GM23338 (cell line): ENCODE measurements at regions not wholly inside any gene's neighbourhood (a gene's known extent, or its start where the extent isn't known, plus 50 kb on each side); places are given as distances from the start of the nearest gene placed in this dataset.
A peak's percentile ranks its signal among the peaks of the same experiment; 100 is the strongest.

ENCODE experiments used
- ATAC-seq: fragments of 200-7000 bp; cut with Tn5 transposase; 3 replicates; pipeline ENCODE4 v1.9.1; 2020
- DNase-seq: peaks from one replicate; pipeline ENCODE4 v3.0.0-alpha.2; 2015; ENCODE audit warnings: low spot score
- H2AFZ ChIP-seq: fragments of 200-600 bp; sonication (generic); 2 replicates; pipeline ENCODE4 v1.8.0; 2016; ENCODE audit warnings: antibody characterized with exemption, mild to moderate bottlenecking, moderate library complexity
- H3F3A ChIP-seq: fragments of 200-600 bp; sonication (generic); replicated peaks from 2 replicates; pipeline ENCODE4 v1.8.0; 2017; ENCODE audit warnings: antibody characterized with exemption, mixed run types, low read depth
- H3K27ac ChIP-seq: fragments of 200-600 bp; sonication (generic); 2 replicates; pipeline ENCODE4 v1.6.1; 2016; ENCODE audit warnings: low read depth
- H3K27me3 ChIP-seq: fragments of 200-600 bp; sonication (generic); 2 replicates; pipeline ENCODE4 v1.8.0; 2016; ENCODE audit warnings: mild to moderate bottlenecking, mixed run types, moderate library complexity; ENCODE audit not compliant: insufficient read depth
- H3K36me3 ChIP-seq: fragments of 200-600 bp; sonication (generic); 2 replicates; pipeline ENCODE4 v1.8.0; 2016; ENCODE audit warnings: mild to moderate bottlenecking; ENCODE audit not compliant: insufficient read depth
- H3K4me1 ChIP-seq: fragments of 200-600 bp; sonication (generic); 2 replicates; pipeline ENCODE4 v1.8.0; 2016; ENCODE audit warnings: mild to moderate bottlenecking, moderate library complexity; ENCODE audit not compliant: insufficient read depth
- H3K4me2 ChIP-seq: fragments of 200-600 bp; sonication (generic); 2 replicates; pipeline ENCODE4 v1.7.1; 2017; ENCODE audit warnings: mixed run types
- H3K4me3 ChIP-seq: fragments of 200-600 bp; sonication (generic); 2 replicates; pipeline ENCODE4 v1.6.1; 2016; ENCODE audit warnings: mixed run types
- H3K79me2 ChIP-seq: fragments of 200-600 bp; sonication (generic); replicated peaks from 2 replicates; pipeline ENCODE4 v1.8.0; 2017; ENCODE audit warnings: mild to moderate bottlenecking; ENCODE audit not compliant: insufficient read depth
- H3K9me2 ChIP-seq: fragments of 200-600 bp; sonication (generic); 2 replicates; pipeline ENCODE4 v1.8.0; 2017; ENCODE audit not compliant: insufficient read depth
- H4K20me1 ChIP-seq: fragments of 200-600 bp; sonication (generic); replicated peaks from 2 replicates; pipeline ENCODE4 v1.8.0; 2017; ENCODE audit warnings: mild to moderate bottlenecking; ENCODE audit not compliant: insufficient read depth
- H3K27ac Mint-ChIP-seq: 2 replicates; pipeline ENCODE4 v1.8.0; 2020; ENCODE audit warnings: inconsistent platforms, mild to moderate bottlenecking, moderate library complexity, mixed read lengths
- H3K27me3 Mint-ChIP-seq: 3 replicates; pipeline ENCODE4 v1.8.0; 2022; ENCODE audit warnings: low read depth, mild to moderate bottlenecking, moderate library complexity, mixed read lengths, inconsistent platforms; ENCODE audit not compliant: insufficient read depth, poor library complexity
- H3K36me3 Mint-ChIP-seq: 3 replicates; pipeline ENCODE4 v1.8.0; 2021; ENCODE audit warnings: low read depth, mild to moderate bottlenecking, inconsistent platforms, moderate library complexity, mixed read lengths
- H3K4me1 Mint-ChIP-seq: 3 replicates; pipeline ENCODE4 v1.8.0; 2020; ENCODE audit warnings: mild to moderate bottlenecking, inconsistent platforms, mixed read lengths
- H3K4me3 Mint-ChIP-seq: 3 replicates; pipeline ENCODE4 v1.8.0; 2021; ENCODE audit warnings: moderate library complexity, mild to moderate bottlenecking, inconsistent platforms, mixed read lengths
- H3K9me3 Mint-ChIP-seq: 3 replicates; pipeline ENCODE4 v1.8.0; 2020; ENCODE audit warnings: moderate library complexity, mild to moderate bottlenecking, inconsistent platforms, mixed read lengths
- CREB1 ChIP-seq: fragments of 250-450 bp; sonication (Bioruptor Pico); IDR thresholded peaks from 2 replicates; pipeline ENCODE4 v1.5.0; 2020; ENCODE audit warnings: low read depth, mild to moderate bottlenecking, moderate library complexity
- EZH2 ChIP-seq: fragments of 200-600 bp; sonication (generic); IDR thresholded peaks from one replicate; pipeline ENCODE4 v1.8.0; 2017; ENCODE audit warnings: antibody characterized with exemption, mild to moderate bottlenecking, low read depth; ENCODE audit not compliant: unreplicated experiment
- EZH2phosphoT487 ChIP-seq: fragments of 200-600 bp; sonication (generic); IDR thresholded peaks from one replicate; pipeline ENCODE4 v1.8.1; 2018; ENCODE audit warnings: antibody characterized with exemption; ENCODE audit not compliant: unreplicated experiment
- JUNB ChIP-seq: IDR thresholded peaks from one replicate; pipeline ENCODE4 v1.6.1; 2016; ENCODE audit warnings: antibody characterized with exemption; ENCODE audit not compliant: unreplicated experiment
- NANOG ChIP-seq: IDR thresholded peaks from 2 replicates; pipeline ENCODE4 v1.6.1; 2016; ENCODE audit warnings: antibody characterized with exemption, borderline replicate concordance
- POLR2AphosphoS5 ChIP-seq: IDR thresholded peaks from 2 replicates; pipeline ENCODE4 v1.6.1; 2016; ENCODE audit warnings: antibody characterized with exemption, low read depth
- STAT1 ChIP-seq: IDR thresholded peaks from one replicate; pipeline ENCODE4 v1.6.1; 2016; ENCODE audit warnings: antibody characterized with exemption; ENCODE audit not compliant: unreplicated experiment
- ZNF114 ChIP-seq: fragments of 250-450 bp; sonication (Bioruptor Pico); IDR thresholded peaks from 2 replicates; pipeline ENCODE4 v1.5.0; 2020; ENCODE audit warnings: mild to moderate bottlenecking, moderate library complexity
- ZNF331 ChIP-seq: fragments of 250-450 bp; sonication (Bioruptor Pico); IDR thresholded peaks from 2 replicates; pipeline ENCODE4 v1.5.0; 2020; ENCODE audit warnings: low read depth, mild to moderate bottlenecking, moderate library complexity
- TF ChIP-seq, protein P1 (sequence below): IDR thresholded peaks from one replicate; pipeline ENCODE4 v1.6.1; 2018; ENCODE audit warnings: antibody characterized with exemption; ENCODE audit not compliant: unreplicated experiment
- TF ChIP-seq, protein P2 (sequence below): fragments of 250-450 bp; sonication (Bioruptor Pico); IDR thresholded peaks from 2 replicates; pipeline ENCODE4 v1.5.0; 2020; ENCODE audit warnings: mild to moderate bottlenecking, moderate library complexity
- TF ChIP-seq, protein P3 (sequence below): IDR thresholded peaks from 2 replicates; pipeline ENCODE4 v1.6.1; 2016; ENCODE audit warnings: antibody characterized with exemption

DNA sequence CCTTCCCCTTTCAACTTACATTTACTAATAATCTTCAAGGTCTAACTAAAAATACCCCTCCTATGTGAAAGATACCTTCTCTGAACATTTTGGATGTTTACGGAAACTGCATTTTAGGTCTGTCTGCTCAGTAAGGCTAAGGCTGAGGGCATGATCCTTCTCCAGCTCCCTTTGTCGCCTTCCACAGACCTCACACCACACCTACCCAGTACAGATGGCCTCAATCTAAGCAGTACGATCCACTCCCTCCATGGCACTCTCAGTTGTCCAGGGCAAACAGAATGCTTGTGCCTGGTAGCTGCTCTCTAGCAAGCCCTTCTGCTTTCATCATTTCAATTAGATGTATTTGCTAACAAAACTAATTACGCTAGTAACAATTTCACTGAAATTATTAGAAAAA lies 178.3 kb downstream of the CNTN3 start:
- H3K27ac Mint-ChIP-seq: peak overlapping the region; percentile 33; the same call in 1 of the 2 replicates

DNA sequence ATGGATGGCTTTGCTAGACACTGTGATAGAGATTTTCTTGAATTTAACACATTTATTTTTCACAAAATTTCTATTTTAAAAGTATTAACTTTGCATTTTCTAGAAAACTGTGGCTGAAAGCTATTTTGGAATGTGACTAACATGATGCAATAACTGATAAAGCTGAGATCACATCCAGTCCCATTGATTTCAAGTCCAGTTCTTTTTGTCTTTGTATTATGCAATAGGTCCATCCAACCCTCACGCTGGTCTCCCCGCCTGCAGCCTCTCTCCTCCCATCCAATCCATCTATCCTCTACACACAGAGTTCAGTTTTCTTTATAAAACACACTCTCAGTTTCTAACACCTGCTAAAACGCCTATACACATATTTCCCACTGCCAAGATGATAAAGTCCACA lies 178.8 kb downstream of the CNTN3 start:
- Mint-ChIP-seq H3K36me3 (no peaks in the 10 kb centered on the region), H3K4me1 (no peaks in the 10 kb centered on the region), H3K27ac (no peak overlapping the region), H3K9me3 (no peaks in the 10 kb centered on the region), H3K4me3 (no peak overlapping the region), H3K27me3 (no peaks in the 10 kb centered on the region)
- H3K4me1 ChIP-seq: no peaks in the 10 kb centered on the region
- no peak overlapping the region for H2AFZ ChIP-seq
- no peak overlapping the region for H3K4me3 ChIP-seq
- ATAC-seq: no peak
- no peaks in the 10 kb centered on the region for H3K79me2 ChIP-seq
- no peak for DNase-seq
- H3K9me2 ChIP-seq: no peaks in the 10 kb centered on the region
- H3K4me2 ChIP-seq: no peak overlapping the region
- H3K36me3 ChIP-seq: no peaks in the 10 kb centered on the region
- H4K20me1 ChIP-seq: no peaks in the 10 kb centered on the region
- H3F3A ChIP-seq: no peaks in the 10 kb centered on the region
- H3K27ac ChIP-seq: no peak overlapping the region
- H3K27me3 ChIP-seq: no peaks in the 10 kb centered on the region
- TF ChIP-seq ZNF331 (CRISPR knock-in tag): no peak
- no peak for TF ChIP-seq JUNB
- no peak for TF ChIP-seq NANOG
- TF ChIP-seq POLR2AphosphoS5: no peak
- TF ChIP-seq, protein P1, sequence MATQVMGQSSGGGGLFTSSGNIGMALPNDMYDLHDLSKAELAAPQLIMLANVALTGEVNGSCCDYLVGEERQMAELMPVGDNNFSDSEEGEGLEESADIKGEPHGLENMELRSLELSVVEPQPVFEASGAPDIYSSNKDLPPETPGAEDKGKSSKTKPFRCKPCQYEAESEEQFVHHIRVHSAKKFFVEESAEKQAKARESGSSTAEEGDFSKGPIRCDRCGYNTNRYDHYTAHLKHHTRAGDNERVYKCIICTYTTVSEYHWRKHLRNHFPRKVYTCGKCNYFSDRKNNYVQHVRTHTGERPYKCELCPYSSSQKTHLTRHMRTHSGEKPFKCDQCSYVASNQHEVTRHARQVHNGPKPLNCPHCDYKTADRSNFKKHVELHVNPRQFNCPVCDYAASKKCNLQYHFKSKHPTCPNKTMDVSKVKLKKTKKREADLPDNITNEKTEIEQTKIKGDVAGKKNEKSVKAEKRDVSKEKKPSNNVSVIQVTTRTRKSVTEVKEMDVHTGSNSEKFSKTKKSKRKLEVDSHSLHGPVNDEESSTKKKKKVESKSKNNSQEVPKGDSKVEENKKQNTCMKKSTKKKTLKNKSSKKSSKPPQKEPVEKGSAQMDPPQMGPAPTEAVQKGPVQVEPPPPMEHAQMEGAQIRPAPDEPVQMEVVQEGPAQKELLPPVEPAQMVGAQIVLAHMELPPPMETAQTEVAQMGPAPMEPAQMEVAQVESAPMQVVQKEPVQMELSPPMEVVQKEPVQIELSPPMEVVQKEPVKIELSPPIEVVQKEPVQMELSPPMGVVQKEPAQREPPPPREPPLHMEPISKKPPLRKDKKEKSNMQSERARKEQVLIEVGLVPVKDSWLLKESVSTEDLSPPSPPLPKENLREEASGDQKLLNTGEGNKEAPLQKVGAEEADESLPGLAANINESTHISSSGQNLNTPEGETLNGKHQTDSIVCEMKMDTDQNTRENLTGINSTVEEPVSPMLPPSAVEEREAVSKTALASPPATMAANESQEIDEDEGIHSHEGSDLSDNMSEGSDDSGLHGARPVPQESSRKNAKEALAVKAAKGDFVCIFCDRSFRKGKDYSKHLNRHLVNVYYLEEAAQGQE: no peak
- no peak for TF ChIP-seq ZNF114
- TF ChIP-seq, protein P2, sequence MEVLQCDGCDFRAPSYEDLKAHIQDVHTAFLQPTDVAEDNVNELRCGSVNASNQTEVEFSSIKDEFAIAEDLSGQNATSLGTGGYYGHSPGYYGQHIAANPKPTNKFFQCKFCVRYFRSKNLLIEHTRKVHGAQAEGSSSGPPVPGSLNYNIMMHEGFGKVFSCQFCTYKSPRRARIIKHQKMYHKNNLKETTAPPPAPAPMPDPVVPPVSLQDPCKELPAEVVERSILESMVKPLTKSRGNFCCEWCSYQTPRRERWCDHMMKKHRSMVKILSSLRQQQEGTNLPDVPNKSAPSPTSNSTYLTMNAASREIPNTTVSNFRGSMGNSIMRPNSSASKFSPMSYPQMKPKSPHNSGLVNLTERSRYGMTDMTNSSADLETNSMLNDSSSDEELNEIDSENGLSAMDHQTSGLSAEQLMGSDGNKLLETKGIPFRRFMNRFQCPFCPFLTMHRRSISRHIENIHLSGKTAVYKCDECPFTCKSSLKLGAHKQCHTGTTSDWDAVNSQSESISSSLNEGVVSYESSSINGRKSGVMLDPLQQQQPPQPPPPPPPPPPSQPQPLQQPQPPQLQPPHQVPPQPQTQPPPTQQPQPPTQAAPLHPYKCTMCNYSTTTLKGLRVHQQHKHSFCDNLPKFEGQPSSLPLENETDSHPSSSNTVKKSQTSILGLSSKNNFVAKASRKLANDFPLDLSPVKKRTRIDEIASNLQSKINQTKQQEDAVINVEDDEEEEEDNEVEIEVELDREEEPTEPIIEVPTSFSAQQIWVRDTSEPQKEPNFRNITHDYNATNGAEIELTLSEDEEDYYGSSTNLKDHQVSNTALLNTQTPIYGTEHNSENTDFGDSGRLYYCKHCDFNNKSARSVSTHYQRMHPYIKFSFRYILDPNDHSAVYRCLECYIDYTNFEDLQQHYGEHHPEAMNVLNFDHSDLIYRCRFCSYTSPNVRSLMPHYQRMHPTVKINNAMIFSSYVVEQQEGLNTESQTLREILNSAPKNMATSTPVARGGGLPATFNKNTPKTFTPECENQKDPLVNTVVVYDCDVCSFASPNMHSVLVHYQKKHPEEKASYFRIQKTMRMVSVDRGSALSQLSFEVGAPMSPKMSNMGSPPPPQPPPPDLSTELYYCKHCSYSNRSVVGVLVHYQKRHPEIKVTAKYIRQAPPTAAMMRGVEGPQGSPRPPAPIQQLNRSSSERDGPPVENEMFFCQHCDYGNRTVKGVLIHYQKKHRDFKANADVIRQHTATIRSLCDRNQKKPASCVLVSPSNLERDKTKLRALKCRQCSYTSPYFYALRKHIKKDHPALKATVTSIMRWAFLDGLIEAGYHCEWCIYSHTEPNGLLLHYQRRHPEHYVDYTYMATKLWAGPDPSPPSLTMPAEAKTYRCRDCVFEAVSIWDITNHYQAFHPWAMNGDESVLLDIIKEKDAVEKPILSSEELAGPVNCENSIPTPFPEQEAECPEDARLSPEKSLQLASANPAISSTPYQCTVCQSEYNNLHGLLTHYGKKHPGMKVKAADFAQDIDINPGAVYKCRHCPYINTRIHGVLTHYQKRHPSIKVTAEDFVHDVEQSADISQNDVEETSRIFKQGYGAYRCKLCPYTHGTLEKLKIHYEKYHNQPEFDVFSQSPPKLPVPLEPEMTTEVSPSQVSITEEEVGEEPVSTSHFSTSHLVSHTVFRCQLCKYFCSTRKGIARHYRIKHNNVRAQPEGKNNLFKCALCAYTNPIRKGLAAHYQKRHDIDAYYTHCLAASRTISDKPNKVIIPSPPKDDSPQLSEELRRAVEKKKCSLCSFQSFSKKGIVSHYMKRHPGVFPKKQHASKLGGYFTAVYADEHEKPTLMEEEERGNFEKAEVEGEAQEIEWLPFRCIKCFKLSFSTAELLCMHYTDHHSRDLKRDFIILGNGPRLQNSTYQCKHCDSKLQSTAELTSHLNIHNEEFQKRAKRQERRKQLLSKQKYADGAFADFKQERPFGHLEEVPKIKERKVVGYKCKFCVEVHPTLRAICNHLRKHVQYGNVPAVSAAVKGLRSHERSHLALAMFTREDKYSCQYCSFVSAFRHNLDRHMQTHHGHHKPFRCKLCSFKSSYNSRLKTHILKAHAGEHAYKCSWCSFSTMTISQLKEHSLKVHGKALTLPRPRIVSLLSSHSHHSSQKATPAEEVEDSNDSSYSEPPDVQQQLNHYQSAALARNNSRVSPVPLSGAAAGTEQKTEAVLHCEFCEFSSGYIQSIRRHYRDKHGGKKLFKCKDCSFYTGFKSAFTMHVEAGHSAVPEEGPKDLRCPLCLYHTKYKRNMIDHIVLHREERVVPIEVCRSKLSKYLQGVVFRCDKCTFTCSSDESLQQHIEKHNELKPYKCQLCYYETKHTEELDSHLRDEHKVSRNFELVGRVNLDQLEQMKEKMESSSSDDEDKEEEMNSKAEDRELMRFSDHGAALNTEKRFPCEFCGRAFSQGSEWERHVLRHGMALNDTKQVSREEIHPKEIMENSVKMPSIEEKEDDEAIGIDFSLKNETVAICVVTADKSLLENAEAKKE (CRISPR knock-in tag): no peak
- TF ChIP-seq, protein P3, sequence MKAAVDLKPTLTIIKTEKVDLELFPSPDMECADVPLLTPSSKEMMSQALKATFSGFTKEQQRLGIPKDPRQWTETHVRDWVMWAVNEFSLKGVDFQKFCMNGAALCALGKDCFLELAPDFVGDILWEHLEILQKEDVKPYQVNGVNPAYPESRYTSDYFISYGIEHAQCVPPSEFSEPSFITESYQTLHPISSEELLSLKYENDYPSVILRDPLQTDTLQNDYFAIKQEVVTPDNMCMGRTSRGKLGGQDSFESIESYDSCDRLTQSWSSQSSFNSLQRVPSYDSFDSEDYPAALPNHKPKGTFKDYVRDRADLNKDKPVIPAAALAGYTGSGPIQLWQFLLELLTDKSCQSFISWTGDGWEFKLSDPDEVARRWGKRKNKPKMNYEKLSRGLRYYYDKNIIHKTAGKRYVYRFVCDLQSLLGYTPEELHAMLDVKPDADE: no peak
- no peak for TF ChIP-seq EZH2phosphoT487
- no peak for TF ChIP-seq STAT1

More for the DNA sequence above, 178.3 kb downstream of the CNTN3 start:
- no peak overlapping the region for H2AFZ ChIP-seq
- no peak overlapping the region for H3K4me3 ChIP-seq
- TF ChIP-seq EZH2 (no peak), CREB1 (CRISPR knock-in tag) (no peak)
- H3K4me1 ChIP-seq: no peaks in the 10 kb centered on the region
- H3K27me3 ChIP-seq: no peaks in the 10 kb centered on the region
- no peaks in the 10 kb centered on the region for H3K36me3 ChIP-seq
- Mint-ChIP-seq H3K4me3 (no peak overlapping the region), H3K27me3 (no peaks in the 10 kb centered on the region), H3K4me1 (no peaks in the 10 kb centered on the region), H3K9me3 (no peaks in the 10 kb centered on the region), H3K36me3 (no peaks in the 10 kb centered on the region)
- no peaks in the 10 kb centered on the region for H3K9me2 ChIP-seq
- H3K79me2 ChIP-seq: no peaks in the 10 kb centered on the region
- no peak overlapping the region for H3K27ac ChIP-seq
- no peaks in the 10 kb centered on the region for H4K20me1 ChIP-seq
- no peaks in the 10 kb centered on the region for H3F3A ChIP-seq
- H3K4me2 ChIP-seq: no peak overlapping the region
- ATAC-seq (no peak), DNase-seq (no peak)
